Activated effector memory CD4-positive, alpha-beta T cell treated with Interleukin-2 at 50 U/mL for 16 hours (primary cell): ENCODE measurements at regions not wholly inside any gene's neighbourhood (a gene's known extent, or its start where the extent isn't known, plus 50 kb on each side); places are given as distances from the start of the nearest gene placed in this dataset.

Experiments
- DNase-seq: peaks from one replicate; pipeline ENCODE4 v3.0.0-alpha.2; 2020

DNA sequence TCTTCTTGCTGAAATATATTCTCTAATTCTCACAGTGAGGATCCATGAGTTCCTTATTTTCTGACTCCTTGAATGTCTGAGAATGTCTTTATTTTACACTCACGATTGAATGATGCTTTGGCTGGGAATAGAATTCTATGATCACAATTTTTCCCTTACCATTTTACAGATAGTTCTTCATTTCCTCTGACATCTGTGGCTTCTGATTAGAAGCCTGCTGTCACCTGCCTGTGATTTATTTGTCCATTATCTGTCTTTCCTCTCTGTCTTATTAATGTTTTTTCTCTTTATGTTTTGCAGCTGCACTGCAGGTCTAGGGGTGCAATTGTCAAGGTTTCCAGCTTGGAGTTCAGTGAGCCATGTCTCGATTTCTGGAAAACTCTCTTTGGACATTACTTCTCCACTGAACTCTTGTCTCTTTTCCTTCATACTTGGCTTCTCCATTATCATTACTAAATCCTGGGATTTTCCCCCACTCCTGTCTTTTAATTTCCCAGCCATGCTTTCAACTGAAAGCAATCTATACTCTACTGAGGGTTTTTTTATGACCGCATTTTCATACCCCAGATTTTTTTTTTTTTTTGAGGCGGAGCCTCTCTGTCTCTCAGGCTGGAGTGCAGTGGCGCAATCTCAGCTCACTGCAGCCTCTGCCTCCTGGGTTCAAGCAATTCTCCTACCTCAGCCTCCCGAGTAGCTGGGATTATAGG, 85.8 kb upstream of the PRNP start:
- no peak for DNase-seq

DNA sequence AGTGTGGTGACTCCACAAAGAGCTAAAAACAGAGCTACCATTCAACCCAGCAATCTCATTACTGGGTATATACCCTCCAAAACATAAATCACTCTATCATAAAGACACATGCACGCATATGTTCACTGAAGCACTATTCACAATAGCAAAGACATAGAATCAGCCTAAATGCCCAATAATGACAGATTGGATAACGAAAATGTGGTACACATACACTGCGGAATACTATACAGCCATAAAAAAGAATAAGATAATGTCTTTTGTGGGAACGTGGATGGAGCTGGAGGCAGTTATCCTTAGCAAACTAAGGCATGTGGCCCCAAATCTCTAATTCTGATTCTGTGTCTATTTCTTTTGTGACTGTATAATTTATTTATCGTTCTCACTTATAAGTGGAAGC, 89.0 kb upstream of the PRNP start:
- no peak for DNase-seq

DNA sequence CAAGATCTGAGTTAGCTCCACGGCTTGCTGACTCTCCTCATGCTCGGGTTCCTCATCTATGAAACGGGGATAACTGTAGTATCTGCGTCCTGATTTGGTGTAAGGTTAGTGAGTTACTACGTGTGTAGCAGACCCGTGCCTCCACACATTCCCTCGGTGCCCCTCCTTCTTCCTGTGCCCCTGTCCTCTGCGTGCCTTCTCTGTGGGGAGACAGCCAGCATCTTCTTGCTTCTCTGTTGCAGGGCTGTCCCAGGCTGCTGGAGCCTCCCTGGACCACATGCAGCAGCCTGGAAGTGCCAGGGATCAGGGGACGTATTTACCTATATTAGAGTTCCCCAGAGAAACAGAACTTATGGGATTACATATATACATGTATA, 93.1 kb upstream of the PRNP start:
- no peak for DNase-seq

DNA sequence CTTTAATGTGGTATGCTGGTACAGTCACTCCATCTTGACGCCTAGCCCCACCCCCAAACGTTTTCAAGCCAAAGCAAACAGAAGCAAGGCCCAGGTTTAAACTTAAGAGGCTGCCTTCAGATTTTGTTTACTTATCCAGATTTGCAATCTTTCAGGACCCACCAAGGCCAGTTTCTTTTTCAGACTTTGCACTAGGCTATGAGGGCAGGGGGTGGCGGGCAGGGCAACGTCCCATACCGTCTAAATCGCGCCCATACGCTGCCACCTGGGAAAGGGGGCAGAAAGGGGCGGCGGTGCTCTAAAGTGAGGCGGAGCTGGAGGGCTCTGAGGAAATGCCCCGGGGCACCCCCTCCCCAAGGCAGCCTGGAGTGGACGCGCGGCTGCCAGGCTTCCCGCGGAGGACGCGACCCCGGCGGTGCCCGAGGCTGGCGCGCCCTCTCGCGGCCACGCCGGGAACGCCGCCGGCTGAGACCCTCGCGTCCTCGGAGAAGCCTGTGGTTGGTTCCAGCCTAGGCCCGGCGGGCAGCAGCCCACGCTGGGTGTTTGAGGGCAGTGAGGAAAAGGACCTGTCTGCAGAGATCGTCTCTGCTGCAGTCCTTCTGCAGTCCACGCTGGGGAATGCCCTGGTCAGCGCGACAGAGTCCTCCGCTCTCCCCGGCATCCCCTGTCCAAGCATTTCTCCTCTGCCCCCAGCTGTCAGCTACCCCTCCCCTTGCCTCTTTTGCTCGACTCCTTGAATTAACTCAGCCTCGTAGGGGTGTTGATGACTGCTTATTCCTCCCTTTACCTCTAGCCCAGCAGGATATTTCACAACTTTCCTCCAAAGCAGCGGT, 93.7 kb upstream of the PRNP start:
- peak; percentile 27 for DNase-seq

DNA sequence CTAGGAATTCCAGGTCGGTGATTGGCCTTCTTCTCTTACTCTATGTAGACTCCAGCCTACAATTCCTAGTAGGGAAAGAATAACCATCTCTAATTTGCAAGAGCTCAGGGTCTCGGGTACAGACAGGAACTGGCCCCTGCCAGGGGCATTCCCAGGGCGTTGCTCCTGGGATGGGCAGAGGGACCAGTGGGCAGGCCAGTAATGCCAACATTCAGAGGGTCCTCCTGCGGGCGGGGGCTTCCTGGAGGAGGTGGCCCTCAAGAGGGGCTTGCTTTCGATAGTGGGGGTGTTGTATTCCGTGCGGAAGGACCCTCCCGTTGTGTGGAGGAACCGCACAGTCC, 94.3 kb upstream of the PRNP start:
- no peak for DNase-seq

DNA sequence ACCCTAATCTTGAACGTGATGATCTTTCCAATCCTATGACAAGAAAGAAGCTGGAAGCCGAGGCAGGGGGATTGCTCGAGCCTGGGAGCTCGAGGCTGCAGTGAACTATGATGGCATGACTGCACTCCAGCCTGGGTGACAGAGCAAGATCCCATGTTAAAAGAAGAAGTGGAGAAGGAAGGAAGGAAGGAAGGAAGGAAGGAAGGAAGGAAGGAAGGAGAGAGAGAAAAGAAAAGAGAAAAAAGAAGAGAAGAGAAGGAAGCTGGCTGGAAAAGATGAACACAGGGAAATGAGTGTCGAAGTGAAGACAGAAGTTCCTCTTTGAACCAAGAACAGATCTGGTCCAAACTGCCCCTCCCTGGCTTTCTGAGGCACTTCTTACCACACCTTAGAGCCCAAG, 100.5 kb upstream of the PRNP start:
- no peak for DNase-seq

DNA sequence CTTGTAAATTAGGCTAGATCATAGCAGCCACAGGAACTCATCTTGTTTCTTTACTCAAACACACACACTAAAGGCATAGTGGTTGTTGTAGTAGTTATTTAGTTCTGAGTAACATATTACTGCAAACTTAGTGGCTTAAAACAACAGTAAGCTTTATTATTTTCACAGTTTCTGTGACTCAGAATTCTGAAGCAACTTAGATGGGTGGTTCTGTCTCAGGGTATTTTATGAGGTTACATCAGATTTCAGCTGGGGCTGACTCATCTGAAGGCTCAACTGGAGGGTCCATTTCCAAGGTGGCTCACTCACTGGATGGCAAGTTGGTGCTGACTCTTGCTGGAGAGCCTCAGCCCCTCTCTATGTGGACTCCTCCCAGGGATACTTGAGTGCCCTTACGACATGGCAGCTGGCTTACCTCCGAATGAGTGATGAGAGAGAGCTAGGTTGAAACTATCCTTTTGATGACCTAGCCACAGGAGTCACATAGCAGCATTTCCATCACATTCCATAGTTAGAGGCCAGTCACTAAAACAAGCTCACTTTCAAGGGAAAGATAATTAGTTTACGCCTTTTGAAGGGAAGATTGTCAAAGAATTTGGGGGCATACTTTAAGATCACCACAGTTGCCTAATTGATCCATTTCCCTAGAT, 101.0 kb upstream of the PRNP start:
- no peak for DNase-seq

DNA sequence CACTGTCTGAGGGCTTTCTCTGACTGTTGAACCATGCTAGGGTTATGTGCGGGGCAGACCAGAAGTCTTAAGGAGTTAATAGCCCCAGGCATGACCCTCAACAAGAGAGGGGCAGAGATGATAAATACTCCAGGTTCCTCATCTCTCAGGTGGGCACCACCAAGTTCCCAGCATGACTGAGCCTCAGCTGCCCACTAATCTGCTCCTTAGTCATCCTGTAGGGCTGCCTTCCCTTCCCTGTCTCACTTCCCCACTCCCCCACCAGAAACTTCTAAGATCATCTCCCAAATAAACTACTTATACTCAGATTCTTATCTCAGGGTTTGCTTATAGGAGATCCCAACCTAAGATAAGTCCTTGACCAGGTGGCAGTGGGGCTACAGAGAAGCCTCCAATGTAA, 101.7 kb upstream of the PRNP start:
- DNase-seq = no peak

DNA sequence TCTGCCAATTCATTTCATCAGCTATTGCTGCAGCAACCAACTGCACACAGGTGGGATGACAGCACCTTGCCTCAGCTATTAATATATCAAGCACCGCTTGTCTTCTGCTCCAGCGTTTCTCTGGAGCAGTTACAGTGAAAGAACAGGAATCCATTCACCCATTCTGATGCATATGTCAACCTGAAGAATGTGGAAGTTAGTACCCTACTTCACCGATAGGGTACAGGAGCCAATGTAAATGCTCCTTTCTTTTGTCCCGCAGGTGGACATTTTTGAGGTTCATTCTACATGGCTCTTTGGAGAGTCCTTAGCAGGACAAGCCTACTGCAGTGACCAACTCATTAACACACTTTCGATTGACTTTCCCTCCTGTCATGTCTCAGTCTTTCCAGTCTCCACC, 104.4 kb upstream of the PRNP start:
- no peak for DNase-seq

DNA sequence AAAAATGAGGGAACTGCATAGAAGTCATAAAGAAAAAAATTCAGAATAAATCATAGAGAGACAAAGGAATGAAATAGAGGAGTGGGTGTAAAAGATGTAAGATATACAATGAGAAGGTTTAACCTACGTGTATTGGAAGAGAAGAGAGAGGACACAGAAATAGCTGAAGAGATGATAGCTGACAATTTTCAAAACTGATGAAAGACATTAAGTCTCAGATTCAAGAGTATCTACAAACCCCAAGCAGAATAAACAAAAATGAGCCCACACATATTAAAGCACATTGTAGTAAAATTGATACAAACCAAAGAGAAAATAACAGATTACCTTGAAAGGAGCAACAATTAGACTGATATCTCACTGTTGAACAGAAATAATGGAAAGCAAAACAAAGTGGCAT, 107.9 kb upstream of the PRNP start:
- no peak for DNase-seq

DNA sequence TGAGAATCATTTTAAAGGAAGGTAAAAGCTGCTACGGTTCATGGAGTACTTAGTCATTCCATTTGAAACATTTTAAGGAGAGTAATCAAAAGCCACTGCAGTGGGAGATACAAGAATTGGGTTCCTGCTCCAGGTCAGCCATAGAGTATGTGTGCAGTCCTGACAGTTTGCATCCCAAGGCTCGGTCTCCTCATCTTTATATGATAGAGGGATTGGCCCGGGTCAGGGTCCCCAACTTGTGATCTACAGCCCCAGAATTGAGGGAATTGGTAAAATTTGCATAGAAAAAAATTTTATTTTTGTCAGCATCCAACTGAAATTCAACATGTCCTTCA, 111.9 kb upstream of the PRNP start:
- no peak for DNase-seq

DNA sequence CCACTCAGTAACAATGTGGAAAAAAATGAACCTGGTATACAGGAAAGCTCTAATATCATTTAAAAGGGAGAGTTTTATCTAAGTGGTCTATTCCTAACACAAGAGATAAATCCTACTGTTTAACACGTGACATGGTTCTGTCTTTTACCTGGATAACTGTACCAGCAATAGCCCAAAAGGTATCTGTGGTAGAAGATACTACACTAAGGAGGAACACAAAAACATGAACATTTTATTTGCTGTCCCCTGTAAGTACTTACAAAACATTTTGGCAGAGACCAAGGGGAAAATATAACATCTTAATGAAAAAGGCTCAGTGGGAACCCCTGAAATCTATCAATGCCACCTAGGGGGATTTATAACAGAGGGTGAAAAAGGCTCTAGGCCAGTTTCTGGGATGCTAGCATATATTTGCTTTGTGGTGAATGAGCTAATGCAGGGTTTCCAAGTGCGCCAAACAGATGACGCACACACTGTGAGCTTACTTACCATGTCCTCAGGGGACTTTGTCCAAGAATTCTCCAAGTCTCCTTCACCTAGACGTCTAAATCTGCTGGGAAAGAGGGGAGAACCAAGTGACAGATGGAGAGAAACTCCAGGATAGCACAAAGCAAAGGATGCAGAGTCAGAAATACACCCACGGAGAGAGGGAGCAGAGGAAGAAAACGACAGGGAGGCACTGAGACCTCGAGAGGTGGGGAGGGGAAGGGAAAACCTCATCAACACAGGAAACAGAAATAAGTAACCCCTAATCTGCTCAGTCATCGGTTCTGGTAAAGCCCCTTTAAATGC, 112.5 kb upstream of the PRNP start:
- DNase-seq = no peak

DNA sequence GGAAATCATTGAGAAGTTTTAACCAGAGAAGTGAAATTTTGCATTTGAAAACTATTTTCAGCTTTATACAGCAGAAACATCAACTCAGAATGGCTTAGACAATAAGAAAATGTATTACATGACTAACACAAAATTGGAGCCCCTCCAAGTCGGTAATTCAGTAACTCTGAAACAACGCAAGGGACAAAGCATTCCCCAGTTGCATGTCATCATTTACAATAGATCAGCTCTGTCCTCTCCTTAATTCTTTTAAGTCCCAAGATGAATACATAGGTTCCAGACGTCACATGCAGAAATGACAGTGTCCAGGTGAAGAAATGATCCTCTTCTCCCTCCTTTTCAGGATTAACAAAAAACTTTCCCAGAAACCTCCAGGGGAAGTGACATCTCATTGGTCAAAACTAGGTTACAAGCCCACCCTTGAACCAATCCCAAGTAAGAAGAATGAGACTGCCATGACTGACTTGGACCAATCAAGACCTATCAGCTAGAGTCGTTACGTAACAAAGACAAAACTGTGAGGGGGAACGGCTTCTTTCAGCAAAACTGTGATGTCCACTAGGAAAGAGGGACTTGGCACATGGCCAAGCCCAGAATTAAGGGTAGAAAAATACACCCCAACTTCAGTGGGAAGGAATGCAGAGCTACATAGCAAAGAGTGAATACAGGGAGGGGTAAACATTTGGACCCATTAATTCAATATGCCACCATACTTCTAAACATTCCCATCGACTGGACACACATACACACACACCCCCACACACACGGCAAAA, 114.3 kb upstream of the PRNP start:
- no peak for DNase-seq

DNA sequence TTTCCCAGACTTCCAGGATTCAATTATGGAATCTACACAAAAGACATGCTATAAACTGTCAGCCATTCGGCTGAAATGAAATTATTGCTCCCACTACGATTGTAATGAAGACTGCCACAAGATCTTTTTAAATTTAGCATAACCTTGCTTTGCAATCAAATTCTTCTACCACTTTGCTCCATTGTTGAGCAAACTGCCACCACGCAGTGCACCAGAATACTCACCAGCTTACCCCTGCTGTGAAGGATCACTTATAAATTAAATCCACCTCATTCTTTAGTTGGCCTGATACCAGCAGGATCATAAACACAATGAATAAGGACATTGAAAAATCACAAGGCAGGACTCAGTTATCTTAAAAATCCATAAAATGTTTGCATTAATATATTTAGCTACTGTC, 116.4 kb upstream of the PRNP start:
- DNase-seq = no peak

DNA sequence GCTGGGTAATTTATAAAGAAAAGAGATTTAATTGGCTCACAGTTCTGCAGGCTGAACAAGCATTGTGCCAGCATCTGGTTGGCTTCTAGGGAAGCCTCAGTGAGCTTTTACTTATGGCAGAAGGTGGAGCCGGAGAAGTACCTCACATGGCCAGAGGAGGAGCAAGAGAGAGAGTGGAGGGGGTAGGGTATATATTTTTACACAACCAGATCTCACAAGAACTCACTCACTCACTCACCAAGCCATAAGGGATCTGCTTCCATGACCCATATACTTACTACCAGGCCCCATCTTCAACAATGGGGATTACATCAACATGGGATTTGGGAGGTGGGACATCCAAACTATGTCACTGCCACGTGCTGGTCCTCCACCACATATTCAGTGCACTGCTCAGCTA, 117.2 kb upstream of the PRNP start:
- DNase-seq = no peak

DNA sequence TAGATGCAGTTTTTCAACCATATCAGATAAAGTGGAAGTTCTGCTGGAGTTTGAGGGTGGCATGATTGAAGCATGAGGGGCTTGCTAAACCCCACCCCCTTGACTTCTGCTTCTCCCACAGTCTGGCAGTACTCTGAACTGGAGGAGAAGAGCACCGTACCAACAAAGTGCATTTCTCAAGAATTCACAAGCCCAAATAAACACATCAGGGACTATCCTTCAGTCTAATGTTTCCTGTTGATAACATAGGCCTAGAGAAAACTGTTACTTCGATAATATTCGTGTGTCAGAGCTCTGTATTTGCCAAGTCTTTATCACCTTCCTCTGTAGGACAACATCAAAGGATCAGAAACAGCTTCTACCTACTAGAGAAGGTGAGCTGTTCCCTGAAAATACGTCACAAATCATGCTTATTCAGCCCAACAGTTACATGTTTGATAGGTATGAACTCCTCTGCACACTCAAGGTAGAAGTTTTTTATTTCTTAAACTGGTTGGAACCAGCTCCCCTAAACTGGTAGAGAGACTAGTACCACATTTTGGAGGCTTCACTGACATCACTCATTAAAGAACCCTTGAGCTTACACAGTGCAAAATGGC, 117.8 kb upstream of the PRNP start:
- DNase-seq = no peak

DNA sequence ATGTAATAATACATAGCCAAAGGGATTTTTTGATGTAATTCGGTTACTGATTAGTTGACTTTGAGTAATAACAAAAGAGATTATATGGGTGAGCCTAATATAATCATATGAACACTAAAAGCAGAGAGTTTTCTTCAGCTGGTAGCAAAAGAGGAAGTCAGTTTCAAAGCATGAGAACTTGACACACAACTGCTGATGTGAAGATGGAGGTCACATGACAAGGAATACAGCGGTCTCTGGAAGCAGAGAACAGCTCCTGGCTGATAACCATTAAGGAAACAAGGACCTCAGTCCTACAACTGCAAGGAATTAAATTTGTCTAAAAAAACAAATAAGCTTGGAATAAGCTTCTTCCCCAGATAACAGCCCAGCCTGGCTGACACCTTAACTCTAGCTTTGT, 119.1 kb upstream of the PRNP start:
- no peak for DNase-seq

DNA sequence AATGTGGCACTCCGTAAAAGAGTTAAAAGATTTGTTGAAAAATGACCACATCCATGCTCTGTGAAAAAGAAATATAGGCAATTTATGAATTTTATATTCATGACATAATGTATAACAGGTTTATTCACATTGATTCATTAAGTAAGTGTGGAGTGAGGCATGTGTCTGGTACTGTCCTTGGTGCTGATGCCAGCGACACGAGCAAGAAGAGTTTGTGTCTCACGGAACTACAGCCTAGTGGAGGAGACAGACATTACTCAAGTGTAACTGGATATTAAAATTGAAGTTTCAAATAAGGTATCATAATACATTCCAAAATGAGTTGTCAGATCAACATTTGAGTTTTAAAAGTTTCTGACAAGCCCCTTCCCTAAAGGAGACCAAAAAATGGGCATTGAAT, 122.7 kb upstream of the PRNP start:
- no peak for DNase-seq

DNA sequence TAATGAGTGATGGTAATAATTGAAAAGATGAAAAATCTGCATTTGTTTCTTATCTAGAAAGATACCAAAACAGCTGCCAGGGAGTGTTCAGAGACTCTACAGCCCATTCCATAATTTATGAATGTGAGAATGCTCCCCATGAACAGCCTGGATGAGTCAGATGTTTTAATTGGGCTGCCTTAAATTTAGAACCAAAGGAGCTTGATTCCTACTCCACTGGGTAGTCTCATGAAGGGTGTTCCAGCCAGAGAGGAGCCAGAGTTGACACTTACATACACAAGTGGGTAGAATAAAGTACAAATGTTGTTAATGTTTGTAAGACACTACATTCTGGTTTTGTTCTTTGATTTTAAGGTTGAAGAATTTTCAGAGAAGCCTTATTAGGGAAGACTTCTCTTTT, 123.2 kb upstream of the PRNP start:
- DNase-seq = no peak

DNA sequence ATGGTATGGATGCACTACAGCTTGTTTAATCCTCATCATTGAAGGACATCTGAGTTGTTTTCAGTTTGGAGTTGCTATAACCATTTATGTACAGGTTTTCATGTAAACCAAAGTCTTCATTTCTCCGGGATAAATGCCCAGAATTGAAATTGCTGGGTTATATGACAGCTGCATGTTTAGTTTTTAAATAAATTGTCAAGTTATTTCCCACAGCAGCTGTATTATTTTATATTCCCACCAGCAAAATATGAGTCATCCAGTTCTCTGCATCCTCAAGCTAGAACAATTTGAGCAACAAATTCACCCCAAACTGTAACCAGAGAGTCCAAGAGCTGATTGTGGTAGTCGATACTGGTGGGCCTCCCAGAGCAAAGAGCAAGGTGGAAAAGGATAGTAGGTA, 125.6 kb upstream of the PRNP start:
- no peak for DNase-seq

DNA sequence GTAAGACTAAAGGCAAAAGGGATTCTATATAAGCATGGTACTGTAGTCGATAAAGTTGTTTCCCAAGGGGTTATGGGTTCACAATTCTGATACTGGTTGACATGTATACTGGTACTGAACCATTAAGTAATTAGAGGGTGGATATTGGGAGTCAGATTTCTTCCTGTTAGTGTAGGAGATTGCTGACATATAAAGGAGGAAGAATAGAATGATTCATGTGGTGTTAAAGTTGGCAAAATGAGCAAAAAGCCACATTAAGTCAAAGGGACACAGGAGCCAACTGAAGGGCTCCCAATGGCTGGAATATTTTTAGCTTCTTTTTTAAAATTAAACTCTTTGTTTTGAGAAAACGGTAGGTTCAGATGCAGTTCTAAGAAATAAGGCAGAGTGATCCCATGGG, 126.3 kb upstream of the PRNP start:
- no peak for DNase-seq

DNA sequence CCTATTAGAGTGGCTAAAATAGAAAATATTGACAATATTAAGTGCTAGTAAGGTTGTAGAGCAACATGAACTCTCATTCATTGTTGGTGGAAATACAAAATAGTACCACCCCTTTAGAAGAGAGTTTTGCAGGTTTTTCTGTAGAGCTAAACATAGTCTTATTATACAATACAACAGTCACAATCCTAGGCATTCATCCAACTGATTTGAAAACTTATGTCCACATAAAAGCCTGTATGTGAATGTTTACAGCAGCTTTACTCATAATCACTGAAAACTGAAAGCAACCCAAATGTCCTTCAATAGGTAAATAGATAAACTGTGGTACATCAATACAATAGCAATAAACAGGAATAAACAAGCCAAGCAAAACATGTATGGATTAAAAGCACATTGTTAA, 127.2 kb upstream of the PRNP start:
- DNase-seq = no peak

DNA sequence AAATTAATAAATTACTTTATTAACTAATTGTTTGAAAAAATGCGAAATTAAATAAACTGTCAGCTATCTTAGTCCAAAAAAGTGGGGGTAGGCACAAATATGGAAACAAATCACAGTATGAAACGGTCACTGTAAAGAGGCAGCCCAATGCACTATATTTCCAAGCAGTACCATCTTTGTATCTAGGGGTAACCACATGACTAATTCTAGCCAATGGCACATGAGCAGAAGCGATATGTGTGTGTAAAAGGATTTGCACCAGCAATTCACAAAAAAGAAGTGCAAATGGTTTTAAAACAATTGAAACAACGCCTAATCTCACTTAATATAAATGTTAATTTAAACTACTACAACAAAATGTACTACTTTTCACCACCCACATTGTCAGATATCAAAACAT, 129.5 kb upstream of the PRNP start:
- DNase-seq = no peak
